CD14-positive monocyte (primary cell): ENCODE measurements at regions not wholly inside any gene's neighbourhood (a gene's known extent, or its start where the extent isn't known, plus 50 kb on each side); places are given as distances from the start of the nearest gene placed in this dataset.

Source experiments
- DNase-seq, 3 donors: peaks; one replicate each; pipeline ENCODE4 v3.0.0-alpha.2; 2011 to 2022
- H2AFZ ChIP-seq: 2 replicates; pipeline ENCODE4 v1.6.0; 2012; ENCODE audit warnings: mild to moderate bottlenecking, low read depth, low read length, inconsistent platforms; ENCODE audit not compliant: insufficient read depth, poor library complexity, severe bottlenecking
- H3K27ac ChIP-seq, 2 donors: 1 replicate in 1 of 2; 2 replicates in 1 of 2; pipeline ENCODE4 v1.5.1; 2012 to 2013; ENCODE audit warnings: low read length in 2 of 2, control low read depth in 1 of 2, inconsistent platforms in 1 of 2, low read depth in 1 of 2, mild to moderate bottlenecking in 1 of 2
- H3K27me3 ChIP-seq, 2 donors: one replicate each; pipeline versions ENCODE4 v1.6.0 to v1.6.1; 2011 to 2013; ENCODE audit warnings: low read length in 2 of 2; ENCODE audit not compliant: control insufficient read depth in 2 of 2, insufficient read depth in 2 of 2
- H3K36me3 ChIP-seq, 2 donors: replicated peaks in 1 of 2; 1 replicate in 1 of 2; 2 replicates in 1 of 2; pipeline versions ENCODE4 v1.5.1 to v1.6.1; 2012 to 2013; ENCODE audit warnings: low read length in 2 of 2, control low read depth in 1 of 2, inconsistent platforms in 1 of 2, mild to moderate bottlenecking in 1 of 2; ENCODE audit not compliant: insufficient read depth in 2 of 2, control insufficient read depth in 1 of 2
- H3K4me1 ChIP-seq, 2 donors: 1 replicate in 1 of 2; 2 replicates in 1 of 2; pipeline versions ENCODE4 v1.5.1 to v1.6.1; 2012 to 2013; ENCODE audit warnings: low read length in 2 of 2, control low read depth in 1 of 2, inconsistent platforms in 1 of 2, mild to moderate bottlenecking in 1 of 2, moderate library complexity in 1 of 2; ENCODE audit not compliant: insufficient read depth in 2 of 2, control insufficient read depth in 1 of 2
- H3K4me2 ChIP-seq: replicated peaks from 2 replicates; pipeline ENCODE3; 2012; ENCODE audit warnings: low read length, moderate library complexity, mild to moderate bottlenecking; ENCODE audit not compliant: poor library complexity, severe bottlenecking; ENCODE audit errors: extremely low read depth
- H3K4me3 ChIP-seq, 3 experiments: fragments of 200-600 bp in 1 of 3; sonication (generic) in 1 of 3; replicated peaks in 1 of 3; 1 replicate in 2 of 3; 2 replicates in 1 of 3; pipeline ENCODE4 v1.5.1; 2011 to 2013; ENCODE audit warnings: low read length in 3 of 3, mild to moderate bottlenecking in 3 of 3, control low read depth in 2 of 3, low read depth in 2 of 3, inconsistent platforms in 1 of 3, moderate library complexity in 1 of 3
- H3K79me2 ChIP-seq: 2 replicates; pipeline ENCODE4 v1.6.0; 2012; ENCODE audit warnings: mild to moderate bottlenecking, control low read depth, inconsistent platforms, low read length, moderate library complexity; ENCODE audit not compliant: insufficient read depth
- H3K9ac ChIP-seq: 2 replicates; pipeline ENCODE4 v1.6.0; 2017; ENCODE audit warnings: low read length, mild to moderate bottlenecking; ENCODE audit not compliant: insufficient read depth, poor library complexity, severe bottlenecking
- H3K9me3 ChIP-seq, 2 donors: replicated peaks in 1 of 2; 1 replicate in 1 of 2; 2 replicates in 1 of 2; pipeline versions ENCODE4 v1.5.1 to v1.6.1; 2012 to 2013; ENCODE audit warnings: low read length in 2 of 2, control low read depth in 1 of 2; ENCODE audit not compliant: control insufficient read depth in 1 of 2, insufficient read depth in 1 of 2
- H4K20me1 ChIP-seq: 2 replicates; pipeline ENCODE4 v1.6.0; 2012; ENCODE audit warnings: mild to moderate bottlenecking, low read length, control low read depth, moderate library complexity; ENCODE audit not compliant: insufficient read depth
- H3K27ac Mint-ChIP-seq, 7 donors: one replicate each; pipeline ENCODE4 v1.8.0; 2020; ENCODE audit warnings: mild to moderate bottlenecking in 7 of 7, mixed read lengths in 7 of 7, moderate library complexity in 6 of 7, inconsistent platforms in 2 of 7
- H3K27me3 Mint-ChIP-seq, 3 donors: one replicate each; pipeline ENCODE4 v1.8.0; 2021 to 2022; ENCODE audit warnings: low read depth in 3 of 3, mild to moderate bottlenecking in 3 of 3, mixed read lengths in 3 of 3, moderate library complexity in 3 of 3, inconsistent platforms in 1 of 3
- H3K36me3 Mint-ChIP-seq, 2 donors: one replicate each; pipeline ENCODE4 v1.8.0; 2020; ENCODE audit warnings: mixed read lengths in 2 of 2, inconsistent platforms in 1 of 2, mild to moderate bottlenecking in 1 of 2
- H3K4me1 Mint-ChIP-seq: one replicate; pipeline ENCODE4 v1.8.0; 2020; ENCODE audit warnings: mild to moderate bottlenecking, mixed read lengths
- H3K4me3 Mint-ChIP-seq, 2 donors: one replicate each; pipeline ENCODE4 v1.8.0; 2020; ENCODE audit warnings: mild to moderate bottlenecking in 2 of 2, mixed read lengths in 2 of 2, moderate library complexity in 1 of 2
- H3K9me3 Mint-ChIP-seq, 7 donors: one replicate each; pipeline ENCODE4 v1.8.0; 2020 to 2022; ENCODE audit warnings: mixed read lengths in 7 of 7, mild to moderate bottlenecking in 6 of 7, moderate library complexity in 6 of 7, inconsistent platforms in 2 of 7
- CTCF ChIP-seq: fragments of 200-600 bp; IDR thresholded peaks from one replicate; pipeline ENCODE4 v1.8.0; 2022; ENCODE audit warnings: antibody characterized with exemption, mild to moderate bottlenecking
- WGBS: methylation state at CpG from one replicate; pipeline ENCODE4 v1.1.5; 2013; ENCODE audit warnings: missing lambda C conversion rate; ENCODE audit not compliant: insufficient coverage; 5-methylcytosine and 5-hydroxymethylcytosine counted together
- intact Hi-C, 2 donors: fragments of 100-400 bp; cut with micrococcal nuclease; formaldehyde crosslinking; loops; one replicate each; pipeline versions ENCODE4 v1.15.0 to v1.15.1; 2023

GRCh38 chr4:66571145-66571695 is 900.9 kb upstream of the EPHA5 start:
- H3K27me3 ChIP-seq = no peaks in the 10 kb centered on the region
- Mint-ChIP-seq H3K4me1 (no peaks in the 10 kb centered on the region), H3K9me3 (peaks cover 0 to 4% (median 0%) of the 10 kb centered on the region in 7 donors), H3K27ac (no peak overlapping the region), H3K36me3 (no peaks in the 10 kb centered on the region), H3K27me3 (no peaks in the 10 kb centered on the region), H3K4me3 (no peak overlapping the region)
- H3K36me3 ChIP-seq = no peaks in the 10 kb centered on the region
- H3K9me3 ChIP-seq = no peaks in the 10 kb centered on the region
- DNase-seq = no peak
- H3K4me3 ChIP-seq = no peak overlapping the region
- H3K79me2 ChIP-seq = no peaks in the 10 kb centered on the region
- H2AFZ ChIP-seq = no peak overlapping the region
- no peak overlapping the region for H3K9ac ChIP-seq
- H3K4me1 ChIP-seq = no peaks in the 10 kb centered on the region
- H4K20me1 ChIP-seq = no peaks in the 10 kb centered on the region
- H3K4me2 ChIP-seq = no peak overlapping the region
- TF ChIP-seq CTCF = no peak
- no peak overlapping the region for H3K27ac ChIP-seq
- no CpG with 5 or more reads among the region's 1 CpG for WGBS
- intact Hi-C loops = no loop called here

GRCh38 chr4:66569228-66569627 is 898.9 kb upstream of the EPHA5 start:
- no peaks in the 10 kb centered on the region for H3K36me3 ChIP-seq
- no peak overlapping the region for H3K27ac ChIP-seq
- H3K4me1 ChIP-seq = no peaks in the 10 kb centered on the region
- H4K20me1 ChIP-seq = no peaks in the 10 kb centered on the region
- no peaks in the 10 kb centered on the region for H3K79me2 ChIP-seq
- no peak overlapping the region for H3K4me3 ChIP-seq
- no peak overlapping the region for H3K27ac Mint-ChIP-seq
- H3K27me3 Mint-ChIP-seq = no peaks in the 10 kb centered on the region
- H3K27me3 ChIP-seq = no peaks in the 10 kb centered on the region
- H3K36me3 Mint-ChIP-seq = no peaks in the 10 kb centered on the region
- H3K9me3 ChIP-seq = no peaks in the 10 kb centered on the region
- H3K4me1 Mint-ChIP-seq = no peaks in the 10 kb centered on the region
- no peaks in the 10 kb centered on the region for H3K9me3 Mint-ChIP-seq
- H3K4me3 Mint-ChIP-seq = no peak overlapping the region
- intact Hi-C loops = no loop called here
- H3K9ac ChIP-seq = no peak overlapping the region
- no peak overlapping the region for H2AFZ ChIP-seq
- H3K4me2 ChIP-seq = no peak overlapping the region
- TF ChIP-seq CTCF = no peak
- DNase-seq = no peak
